UCSD-AML1 (cell line): ENCODE measurements at regions not wholly inside any gene's neighbourhood (a gene's known extent, or its start where the extent isn't known, plus 50 kb on each side); places are given as distances from the start of the nearest gene placed in this dataset.
"Not testable (repeated sequence)": the region's sequence is repeated elsewhere in the genome, so short reads cannot be mapped to it uniquely, and the experiment has no call there.

ENCODE experiments used
- DNase-seq: peaks from one replicate; lab custom pipeline; 2025; ENCODE audit not compliant: unreplicated experiment; lab: John Stamatoyannopoulos, UW

DNA sequence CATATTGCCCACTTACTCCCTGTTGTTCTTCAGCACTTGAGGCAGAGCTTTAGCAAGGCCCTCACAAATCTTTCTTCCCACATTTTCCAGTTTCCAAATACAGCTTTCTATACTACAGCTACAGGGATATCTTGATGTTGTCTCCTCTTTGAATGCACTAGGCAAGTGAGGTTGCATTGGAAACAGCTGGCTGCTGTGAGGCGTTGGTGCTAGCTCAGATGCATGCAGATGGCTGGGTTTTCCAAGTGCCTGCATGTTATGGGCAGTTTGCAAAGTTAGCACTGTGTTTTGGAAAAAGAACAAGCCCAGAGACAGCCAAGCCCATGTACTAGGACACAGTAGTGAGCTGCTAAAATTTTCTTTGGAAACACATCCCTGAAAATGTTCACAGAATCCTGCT is 315.1 kb upstream of the RASGEF1B start:
- DNase-seq: no peak

DNA sequence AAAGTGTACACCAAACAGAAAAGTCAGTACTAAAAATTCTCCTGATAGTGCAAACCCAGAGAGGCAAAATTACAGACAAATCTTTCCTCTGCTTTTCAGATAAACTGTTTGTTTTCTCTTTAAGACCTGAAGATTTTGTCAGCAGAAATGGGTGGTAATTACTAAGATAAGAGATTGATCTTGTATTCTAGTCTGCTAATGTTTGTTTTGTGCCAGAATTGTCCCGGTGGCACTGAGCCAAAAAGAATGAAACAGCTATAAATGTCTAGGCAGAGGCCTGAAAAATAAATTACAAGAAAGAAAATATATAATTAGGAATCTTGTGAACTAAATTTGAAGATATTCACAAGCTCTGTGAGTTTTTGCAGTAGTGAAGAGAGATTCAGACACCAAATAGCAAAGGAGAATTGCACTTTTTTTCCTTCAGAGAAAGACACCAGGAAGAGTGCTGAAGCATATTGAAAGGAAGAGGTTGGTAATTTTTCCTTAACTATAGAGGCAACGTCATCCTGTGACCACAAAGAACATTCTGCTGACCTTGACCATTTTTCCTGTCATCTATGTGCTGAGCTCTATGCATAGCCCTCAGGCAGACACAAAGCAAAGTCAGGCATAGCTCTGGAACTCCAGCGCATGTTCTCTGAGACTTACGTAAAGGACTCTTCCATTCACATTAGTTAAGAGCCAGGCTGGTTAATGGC is 314.5 kb upstream of the RASGEF1B start:
- peak; percentile 11 for DNase-seq

- no peak for DNase-seq
Measured at GRCh38 chr4:81785338-81785737, 313.6 kb upstream of the RASGEF1B start.

- no peak for DNase-seq
Measured at GRCh38 chr4:81783558-81783957, 311.9 kb upstream of the RASGEF1B start.

DNA sequence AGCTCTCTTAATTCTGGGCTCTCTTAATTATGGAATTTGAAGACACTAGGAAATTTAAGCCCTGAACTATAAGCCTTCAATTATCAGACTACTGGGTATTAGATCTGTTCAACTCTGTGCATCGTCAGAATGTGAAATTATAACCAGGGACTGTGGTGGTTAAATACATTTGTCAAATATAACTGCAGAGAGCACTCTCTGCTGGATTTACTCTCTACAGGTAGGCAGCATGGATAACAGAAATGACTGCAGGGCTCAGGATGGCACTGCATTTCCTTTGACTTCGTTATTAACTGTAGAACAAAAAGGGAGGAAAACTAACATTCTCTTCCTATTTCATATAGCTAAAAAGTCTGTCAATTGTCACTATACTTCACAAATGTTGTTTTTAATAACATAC is 310.1 kb upstream of the RASGEF1B start:
- DNase-seq: no peak

DNA sequence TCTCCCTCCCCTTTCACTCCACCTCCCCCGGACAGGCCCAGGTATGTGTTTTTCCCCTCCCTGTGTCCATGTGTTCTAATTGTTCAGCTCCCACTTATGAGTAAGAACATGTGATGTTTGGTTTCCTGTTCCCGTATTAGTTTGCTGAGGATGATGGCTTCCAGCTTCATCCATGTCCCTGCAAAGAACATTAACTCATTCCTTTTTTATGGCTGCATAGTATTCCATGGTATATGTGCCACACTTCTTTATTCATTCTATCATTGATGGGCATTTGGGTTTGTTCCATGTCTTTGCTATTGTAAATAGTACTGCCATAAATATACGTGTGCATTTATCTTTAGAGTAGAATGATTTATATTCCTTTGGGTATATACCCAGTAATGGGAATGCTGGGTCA is 306.0 kb upstream of the RASGEF1B start:
- DNase-seq: not testable (repeated sequence)

- DNase-seq: no peak
Measured at GRCh38 chr4:81776794-81777193, 305.1 kb upstream of the RASGEF1B start.

DNA sequence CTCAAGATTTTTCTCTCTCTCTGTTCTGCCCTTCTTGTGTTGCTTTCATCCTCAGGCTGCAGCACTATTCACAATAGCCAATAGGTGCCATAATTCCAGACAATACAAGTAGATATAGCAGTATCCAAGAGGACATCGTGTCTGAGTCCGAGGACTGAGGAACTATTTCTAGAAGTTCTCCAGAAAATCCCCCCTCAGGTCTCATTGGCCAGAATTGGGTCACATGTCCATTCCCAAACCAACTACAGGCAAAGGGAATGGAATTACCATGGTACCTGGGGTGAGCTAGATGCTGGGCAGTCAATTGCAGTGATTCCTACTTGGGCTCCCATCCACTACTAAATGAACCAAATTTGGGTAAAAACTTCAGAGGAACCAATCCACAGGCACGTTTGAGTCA is 301.9 kb upstream of the RASGEF1B start:
- no peak for DNase-seq

DNA sequence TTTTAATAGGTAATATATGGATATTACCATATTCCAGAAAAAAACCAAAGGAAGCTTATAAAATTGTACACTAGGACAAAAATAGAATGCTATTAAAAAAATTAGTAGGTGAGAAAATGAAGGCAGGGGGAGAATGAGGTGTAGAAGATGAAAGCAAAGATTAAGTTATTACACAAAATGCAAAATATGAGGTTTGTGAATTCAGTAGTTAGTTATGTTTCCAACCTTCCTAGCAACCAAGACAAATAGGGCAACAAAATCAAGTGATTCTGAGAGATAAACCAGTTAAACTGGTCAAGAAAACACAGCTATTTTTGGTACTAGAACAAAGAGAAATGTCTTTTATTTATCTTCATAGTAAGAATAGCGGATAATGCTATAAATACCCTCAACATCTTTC is 300.0 kb upstream of the RASGEF1B start:
- DNase-seq: no peak

DNA sequence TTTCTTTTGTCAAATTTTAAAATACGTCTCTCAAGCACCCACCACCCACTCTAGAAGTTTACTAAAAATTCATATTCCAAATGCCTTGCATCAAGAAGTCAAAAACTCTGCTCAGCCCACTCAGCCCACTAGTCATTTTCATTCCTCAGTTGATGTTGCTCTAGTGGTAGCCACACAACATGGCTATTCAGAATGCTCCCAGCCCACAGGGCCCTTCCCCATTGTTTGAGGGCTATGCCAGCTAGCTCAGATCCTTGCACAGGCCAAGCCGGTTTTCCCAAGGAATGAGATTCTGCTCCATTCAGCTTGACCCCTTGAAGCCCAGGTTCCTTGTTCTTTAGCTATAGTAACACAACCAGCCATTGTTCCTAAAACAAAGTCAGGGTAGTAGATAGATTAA is 297.5 kb upstream of the RASGEF1B start:
- DNase-seq: no peak

DNA sequence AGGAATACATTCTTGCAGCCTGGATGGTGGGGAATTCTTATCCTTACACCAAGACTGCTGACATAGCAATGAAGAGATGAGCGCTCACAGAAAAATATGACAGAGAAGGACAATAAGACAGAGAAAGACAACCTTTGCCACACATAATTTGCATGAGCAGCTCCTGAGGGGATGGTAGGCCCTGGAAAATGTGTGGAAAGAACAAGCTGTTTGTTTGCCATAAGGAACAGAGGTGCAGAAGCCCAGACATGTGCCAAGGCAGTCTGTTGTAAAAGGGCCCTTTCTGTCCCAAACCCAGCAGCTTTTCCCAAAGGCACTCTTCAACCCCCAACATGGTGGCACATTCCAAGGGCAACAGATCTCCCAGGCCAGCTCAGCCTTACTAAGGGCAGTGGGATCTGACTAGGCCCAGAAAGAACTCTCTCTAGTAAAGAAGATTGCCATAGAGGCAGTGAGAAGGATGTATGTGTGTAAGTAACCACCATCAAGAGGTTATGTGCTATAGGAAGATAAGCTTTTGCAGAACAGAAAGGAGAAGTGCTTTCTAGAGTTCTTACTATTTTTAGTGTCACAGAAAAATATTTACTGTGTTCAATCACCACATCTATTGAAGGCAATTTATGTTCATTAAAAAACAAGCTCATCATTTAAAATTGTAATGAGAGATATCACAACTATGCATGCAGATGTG is 287.0 kb upstream of the RASGEF1B start:
- DNase-seq: peak; percentile 38

DNA sequence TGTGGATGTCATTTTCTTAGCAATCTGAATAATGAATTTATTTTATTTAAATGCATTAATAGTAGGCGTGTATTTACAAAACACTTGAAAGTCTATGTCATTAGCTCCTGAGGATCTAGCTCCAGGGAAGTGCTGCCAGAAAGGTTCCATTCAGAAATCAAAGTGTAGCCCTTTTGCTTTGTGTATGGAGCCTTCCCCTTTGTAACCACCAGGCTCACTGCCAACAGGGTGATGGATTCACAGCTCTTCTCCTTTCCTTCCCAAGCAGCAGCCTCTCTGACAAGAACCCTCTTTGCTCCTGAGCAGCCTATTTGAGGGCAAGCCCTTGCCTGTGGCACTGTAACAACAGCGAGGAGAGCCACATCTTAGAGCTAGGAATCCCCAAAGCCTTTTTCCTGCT is 286.0 kb upstream of the RASGEF1B start:
- DNase-seq: peak; percentile 28

- DNase-seq: no peak
Measured at GRCh38 chr4:81756973-81757372, 285.3 kb upstream of the RASGEF1B start.

GRCh38 chr4:81756042-81756441 is 284.3 kb upstream of the RASGEF1B start:
- no peak for DNase-seq

GRCh38 chr4:81754169-81754568 is 282.5 kb upstream of the RASGEF1B start:
- no peak for DNase-seq

- DNase-seq: no peak
Measured at GRCh38 chr4:81751531-81752289, 280.0 kb upstream of the RASGEF1B start.

DNA sequence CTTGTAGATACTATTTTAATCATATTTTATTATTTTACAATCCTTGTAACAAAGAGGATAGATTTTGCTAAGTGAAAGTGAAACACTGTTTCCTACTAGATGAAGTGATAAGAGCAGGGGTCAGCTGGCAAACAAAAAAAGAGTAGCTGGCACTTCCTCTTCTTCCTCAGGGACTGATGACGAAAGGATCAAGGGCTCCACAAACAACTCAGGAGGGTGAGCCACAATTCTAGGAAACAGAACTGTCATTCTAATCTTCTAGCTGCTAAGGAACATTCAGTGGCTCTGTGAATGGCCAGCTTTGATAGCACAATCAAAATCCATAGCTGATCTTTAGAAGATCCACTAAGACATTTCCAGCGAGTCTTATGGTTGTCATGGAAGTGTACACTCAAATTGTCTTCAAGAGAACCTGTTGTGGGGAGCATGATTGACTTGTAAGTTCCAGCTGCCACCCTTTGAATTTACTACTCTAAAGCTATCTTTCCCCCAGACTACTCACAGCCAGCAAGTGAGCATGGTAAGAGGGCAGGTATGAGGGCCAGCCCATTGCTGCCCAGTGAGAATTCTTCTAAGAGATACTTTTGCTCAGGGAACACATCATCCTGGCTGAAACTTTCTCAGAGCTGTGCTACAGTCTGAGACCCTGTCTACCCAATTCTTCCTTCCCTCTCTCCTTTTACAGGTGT is 275.7 kb upstream of the RASGEF1B start:
- DNase-seq: no peak

DNA sequence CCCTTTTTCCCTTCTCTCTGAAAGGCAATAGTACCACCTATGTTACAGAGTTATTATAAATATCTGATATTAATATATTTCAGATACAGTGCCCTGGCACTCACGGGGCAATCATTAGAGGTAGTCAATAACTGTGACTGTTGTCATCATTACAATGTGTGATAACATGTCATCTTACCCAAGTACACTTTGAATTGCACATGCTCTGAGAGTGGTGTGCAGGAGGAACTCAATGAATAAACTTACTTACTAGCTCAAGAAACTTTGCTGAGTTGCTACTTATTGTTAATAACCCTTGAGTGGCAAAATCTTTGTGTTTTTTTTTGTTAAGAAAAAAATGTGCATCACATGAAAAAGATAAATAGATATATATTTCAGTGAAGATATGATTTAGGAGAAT is 275.1 kb upstream of the RASGEF1B start:
- DNase-seq: no peak

- DNase-seq: no peak
Measured at GRCh38 chr4:81746071-81746470, 274.4 kb upstream of the RASGEF1B start.

DNA sequence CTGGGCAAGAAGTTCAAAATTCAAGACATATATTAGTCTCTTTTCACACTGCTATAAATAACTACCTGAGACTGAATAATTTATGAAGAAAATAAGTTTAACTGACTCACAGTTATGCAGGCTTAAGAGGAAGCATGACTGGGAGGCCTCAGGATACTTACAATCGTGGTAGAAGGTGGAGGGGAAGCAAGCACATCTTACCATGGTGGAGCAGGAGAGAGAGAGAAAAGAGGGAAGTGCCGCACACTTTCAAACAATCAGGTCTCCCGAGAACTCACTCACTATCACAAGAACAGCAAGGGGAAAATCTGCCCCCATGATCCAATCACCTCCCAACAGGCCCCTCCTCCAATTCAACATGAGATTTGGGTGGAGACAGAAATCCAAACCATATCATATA is 273.3 kb upstream of the RASGEF1B start:
- DNase-seq: no peak

DNA sequence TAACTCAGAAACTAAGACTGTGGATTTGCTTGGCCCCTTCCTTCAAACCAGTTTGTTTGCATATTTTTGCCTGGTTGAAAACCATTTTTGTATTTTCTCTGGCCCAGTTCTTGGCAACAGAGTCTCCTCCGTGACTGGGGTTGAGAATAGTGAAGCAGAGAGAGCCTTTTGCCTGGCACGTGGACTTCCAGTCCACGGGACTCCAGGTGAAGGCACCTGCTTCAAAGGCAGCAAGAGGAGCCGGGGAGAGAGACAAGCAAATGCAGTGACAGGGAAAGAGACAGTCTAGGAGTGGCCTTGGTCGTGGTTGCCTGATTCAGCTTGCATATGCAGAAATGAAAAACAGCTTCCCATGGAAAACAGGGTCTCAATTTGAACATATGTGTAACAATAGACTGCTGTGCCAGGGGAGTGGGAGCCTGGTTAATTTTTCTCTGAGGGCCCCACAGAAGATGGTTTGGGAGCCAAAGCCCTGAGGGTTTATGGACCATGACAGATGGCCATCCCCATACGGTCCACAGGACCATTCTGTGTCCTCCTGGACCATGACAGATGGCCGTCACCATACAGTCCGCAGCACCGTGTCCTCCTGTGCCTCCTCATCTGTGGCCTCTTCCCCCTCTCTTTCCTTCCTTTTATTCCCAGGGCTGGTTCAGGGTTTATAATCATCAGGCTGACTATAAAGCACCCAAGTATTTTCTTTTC is 272.2 kb upstream of the RASGEF1B start:
- DNase-seq: no peak
